IMR-90 (cell line): ENCODE measurements at regions not wholly inside any gene's neighbourhood (a gene's known extent, or its start where the extent isn't known, plus 50 kb on each side); places are given as distances from the start of the nearest gene placed in this dataset.

Experiments
- ATAC-seq: fragments of 200-7000 bp; cut with Tn5 transposase; 2 replicates; pipeline ENCODE4 v1.9.1; 2020; ENCODE audit warnings: low read depth, mild to moderate bottlenecking, moderate library complexity
- BruUV-seq: library from RNA; stranded (reverse); fragments of 400-500 nt; replicated peaks from 2 replicates; lab custom pipeline; 2021; lab: Mats Ljungman, UMichigan
- CTCF ChIA-PET: fragments of 300-600 bp; formaldehyde crosslinking; extraction: SDS; loops from one replicate; lab custom pipeline; 2021; ENCODE audit warnings: antibody characterized with exemption; lab: Yijun Ruan, JAX
- POLR2A ChIA-PET: fragments of 300-600 bp; sonication (Branson Sonifier 250); formaldehyde crosslinking; loops from one replicate; lab custom pipeline; 2022; ENCODE audit warnings: antibody characterized with exemption; ENCODE audit not compliant: unreplicated experiment; lab: Charles Lee
- DNase-seq: peaks from one replicate; pipeline ENCODE4 v3.0.0; 2013
- H2AFZ ChIP-seq: replicated peaks from 2 replicates; pipeline ENCODE3; 2013; ENCODE audit warnings: low read length, mild to moderate bottlenecking; ENCODE audit not compliant: poor library complexity
- H2AK5ac ChIP-seq: 2 replicates; pipeline ENCODE4 v1.6.1; 2013; ENCODE audit warnings: low read depth, low read length, inconsistent platforms
- H2AK9ac ChIP-seq: replicated peaks from 2 replicates; pipeline ENCODE3; 2013; ENCODE audit warnings: mild to moderate bottlenecking, low read depth, low read length, moderate library complexity; ENCODE audit not compliant: poor library complexity
- H2BK120ac ChIP-seq: 2 replicates; pipeline ENCODE4 v1.6.1; 2013; ENCODE audit warnings: low read depth, low read length, inconsistent platforms
- H2BK15ac ChIP-seq: 3 replicates; pipeline ENCODE4 v1.6.1; 2013; ENCODE audit warnings: low read depth, low read length, inconsistent platforms
- H2BK20ac ChIP-seq: 2 replicates; pipeline ENCODE4 v1.6.1; 2013; ENCODE audit warnings: low read depth, mild to moderate bottlenecking, inconsistent platforms, low read length, moderate library complexity
- H2BK5ac ChIP-seq: 2 replicates; pipeline ENCODE4 v1.6.1; 2013; ENCODE audit warnings: mild to moderate bottlenecking, low read depth, low read length, inconsistent platforms; ENCODE audit not compliant: poor library complexity, severe bottlenecking
- H3K14ac ChIP-seq: replicated peaks from 2 replicates; pipeline ENCODE4 v1.6.1; 2013; ENCODE audit warnings: low read depth, low read length, inconsistent platforms
- H3K18ac ChIP-seq: 2 replicates; pipeline ENCODE4 v1.6.1; 2013; ENCODE audit warnings: low read depth, low read length, control low read depth
- H3K23ac ChIP-seq: 2 replicates; pipeline ENCODE4 v1.6.1; 2013; ENCODE audit warnings: low read depth, low read length, inconsistent platforms
- H3K27ac ChIP-seq: 2 replicates; pipeline ENCODE4 v1.5.1; 2013; ENCODE audit warnings: mild to moderate bottlenecking, control low read depth, low read length; ENCODE audit not compliant: insufficient read depth
- H3K27me3 ChIP-seq: 2 replicates; pipeline ENCODE4 v1.6.1; 2013; ENCODE audit warnings: low read length; ENCODE audit not compliant: control insufficient read depth, insufficient read depth
- H3K36me3 ChIP-seq: 2 replicates; pipeline ENCODE4 v1.6.1; 2013; ENCODE audit warnings: low read length, mixed read lengths; ENCODE audit not compliant: control insufficient read depth, insufficient read depth
- H3K4ac ChIP-seq: 2 replicates; pipeline ENCODE4 v1.6.1; 2013; ENCODE audit warnings: low read depth, low read length, inconsistent platforms
- H3K4me1 ChIP-seq: 2 replicates; pipeline ENCODE4 v1.6.1; 2013; ENCODE audit warnings: low read length, mixed read lengths; ENCODE audit not compliant: control insufficient read depth, insufficient read depth
- H3K4me2 ChIP-seq: 2 replicates; pipeline ENCODE4 v1.6.1; 2013; ENCODE audit warnings: low read depth, mild to moderate bottlenecking, control low read depth, low read length, moderate library complexity
- H3K4me3 ChIP-seq: 2 replicates; pipeline ENCODE4 v1.5.1; 2013; ENCODE audit warnings: low read depth, mild to moderate bottlenecking, control low read depth, low read length, moderate library complexity; ENCODE audit not compliant: insufficient read depth
- H3K56ac ChIP-seq: 2 replicates; pipeline ENCODE4 v1.6.1; 2013; ENCODE audit warnings: low read length, inconsistent platforms; ENCODE audit not compliant: insufficient read depth; ENCODE audit errors: extremely low read depth
- H3K79me1 ChIP-seq, 2 experiments: 2 replicates each; pipeline ENCODE4 v1.6.1; 2013; ENCODE audit warnings: low read length in 2 of 2, inconsistent platforms in 1 of 2, low read depth in 1 of 2
- H3K9ac ChIP-seq: 2 replicates; pipeline ENCODE4 v1.6.1; 2013; ENCODE audit warnings: low read depth, low read length, control low read depth
- H3K9me1 ChIP-seq: 2 replicates; pipeline ENCODE4 v1.6.1; 2013; ENCODE audit warnings: low read length, inconsistent platforms; ENCODE audit not compliant: insufficient read depth
- H3K9me3 ChIP-seq: 2 replicates; pipeline ENCODE4 v1.6.1; 2013; ENCODE audit warnings: low read length; ENCODE audit not compliant: control insufficient read depth, insufficient read depth
- H4K20me1 ChIP-seq: 2 replicates; pipeline ENCODE4 v1.6.1; 2013; ENCODE audit warnings: low read length, inconsistent platforms; ENCODE audit not compliant: insufficient read depth
- H4K5ac ChIP-seq: 2 replicates; pipeline ENCODE4 v1.6.1; 2013; ENCODE audit warnings: mild to moderate bottlenecking, low read depth, low read length, control low read depth
- H4K8ac ChIP-seq, 2 experiments: 2 replicates each; pipeline ENCODE4 v1.6.1; 2013; ENCODE audit warnings: low read depth in 2 of 2, low read length in 2 of 2, control low read depth in 1 of 2, inconsistent platforms in 1 of 2
- H4K91ac ChIP-seq: 2 replicates; pipeline ENCODE4 v1.6.1; 2013; ENCODE audit warnings: low read depth, low read length, inconsistent platforms; ENCODE audit not compliant: insufficient read depth
- CEBPB ChIP-seq: IDR thresholded peaks from 2 replicates; pipeline ENCODE4 v1.6.1; 2012; ENCODE audit warnings: low read depth, low read length, improper control_type of control experiment
- CHD1 ChIP-seq: IDR thresholded peaks from 2 replicates; pipeline ENCODE4 v1.6.1; 2012; ENCODE audit warnings: low read depth, low read length, improper control_type of control experiment
- FOS ChIP-seq: fragments of 150-350 bp; IDR thresholded peaks from 2 replicates; pipeline ENCODE4 v1.6.1; 2016; ENCODE audit warnings: low read depth, low read length
- MAFK ChIP-seq: IDR thresholded peaks from 2 replicates; pipeline ENCODE4 v1.6.1; 2012; ENCODE audit warnings: low read depth, low read length, improper control_type of control experiment
- MAZ ChIP-seq: IDR thresholded peaks from 2 replicates; pipeline ENCODE4 v1.6.1; 2012; ENCODE audit warnings: low read depth, mild to moderate bottlenecking, low read length, improper control_type of control experiment, moderate library complexity, borderline replicate concordance
- MXI1 ChIP-seq: IDR thresholded peaks from 2 replicates; pipeline ENCODE4 v1.6.1; 2012; ENCODE audit warnings: low read depth, mild to moderate bottlenecking, low read length, moderate library complexity, borderline replicate concordance
- POLR2A ChIP-seq: IDR thresholded peaks from 2 replicates; pipeline ENCODE4 v1.6.1; 2012; ENCODE audit warnings: mild to moderate bottlenecking, low read depth, low read length
- RAD21 ChIP-seq: IDR thresholded peaks from 2 replicates; pipeline ENCODE4 v1.6.1; 2012; ENCODE audit warnings: low read length, improper control_type of control experiment
- RCOR1 ChIP-seq: IDR thresholded peaks from 2 replicates; pipeline ENCODE4 v1.6.1; 2012; ENCODE audit warnings: mild to moderate bottlenecking, low read length, improper control_type of control experiment; ENCODE audit not compliant: insufficient replicate concordance
- WGBS, 2 experiments: methylation state at CpG; one replicate each; pipeline versions ENCODE4 v1.1.5 to v1.1.7; 2013; ENCODE audit warnings: missing lambda C conversion rate in 2 of 2; ENCODE audit not compliant: insufficient read length in 1 of 2; ENCODE audit errors: extremely low coverage in 2 of 2; 5-methylcytosine and 5-hydroxymethylcytosine counted together
- dilution Hi-C: fragments of 300-500 bp; cut with HindIII; formaldehyde crosslinking; loops from one replicate; pipeline ENCODE4 v1.14.3; 2018; ENCODE audit warnings: low sequenced_read_pairs; ENCODE audit not compliant: unreplicated experiment
- in situ Hi-C: fragments of 300-500 bp; cut with MboI; formaldehyde crosslinking; loops from 3 replicates; pipeline ENCODE4 v1.14.3; 2019; ENCODE audit warnings: low sequenced_read_pairs, inconsistent platforms, mixed read lengths
- intact Hi-C: fragments of 100-400 bp; cut with micrococcal nuclease; formaldehyde crosslinking; loops from 2 replicates; pipeline ENCODE4 v1.10.0; 2022

DNA sequence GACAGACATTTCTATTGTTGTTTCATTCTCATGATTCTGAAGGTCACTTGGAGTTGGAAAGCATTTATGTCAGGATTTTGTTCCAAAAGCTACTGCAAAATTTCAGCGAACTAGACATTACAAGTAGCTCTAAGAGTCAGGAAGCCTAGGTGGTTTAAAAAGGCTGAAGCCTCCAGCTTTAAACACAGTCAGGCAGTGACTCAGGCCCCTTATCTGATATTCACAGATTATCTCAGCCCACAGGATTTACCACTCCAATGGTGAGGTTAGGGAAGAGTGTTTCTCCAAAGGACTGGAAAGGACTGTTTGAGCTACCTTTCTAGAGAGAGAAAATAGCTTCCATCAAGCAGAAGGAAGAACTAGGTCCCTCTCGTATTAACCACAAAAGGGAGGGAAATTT, 624.4 kb upstream of the C16orf82 start:
- POLR2A ChIA-PET: no interaction called here
- dilution Hi-C loops (no loop called here), in situ Hi-C loops (no loop called here), intact Hi-C loops (no loop called here)
- no peak overlapping the region for H3K18ac ChIP-seq
- H3K4me1 ChIP-seq: no peaks in the 10 kb centered on the region
- H2AFZ ChIP-seq: no peak overlapping the region
- ATAC-seq: no peak
- TF ChIP-seq RAD21 (no peak), MAFK (no peak), CHD1 (no peak), POLR2A (no peak), MXI1 (no peak), RCOR1 (no peak), FOS (no peak), MAZ (no peak), CEBPB (no peak)
- H3K4ac ChIP-seq: no peak overlapping the region
- H4K5ac ChIP-seq: no peak overlapping the region
- no peak overlapping the region for H4K8ac ChIP-seq
- no peak overlapping the region for H2AK5ac ChIP-seq
- H3K23ac ChIP-seq: no peak overlapping the region
- H3K36me3 ChIP-seq: no peaks in the 10 kb centered on the region
- no peak for DNase-seq
- no peak overlapping the region for H3K27ac ChIP-seq
- no peak overlapping the region for H2BK20ac ChIP-seq
- H2BK5ac ChIP-seq: no peak overlapping the region
- no peak overlapping the region for H3K4me3 ChIP-seq
- no peak overlapping the region for H2BK120ac ChIP-seq
- no peak overlapping the region for H3K9ac ChIP-seq
- H4K20me1 ChIP-seq: no peaks in the 10 kb centered on the region
- H3K14ac ChIP-seq: no peak overlapping the region
- no peaks in the 10 kb centered on the region for H3K27me3 ChIP-seq
- no peak overlapping the region for H3K56ac ChIP-seq
- H3K9me3 ChIP-seq: peaks cover 10% of the 10 kb centered on the region
- CTCF ChIA-PET: no interaction called here
- H4K91ac ChIP-seq: no peak overlapping the region
- WGBS, 2 experiments: no CpG with 5 or more reads among the region's 2 CpGs
- no peak overlapping the region for H3K4me2 ChIP-seq
- H3K9me1 ChIP-seq: no peaks in the 10 kb centered on the region
- no peak overlapping the region for H2BK15ac ChIP-seq
- no TSS peak for BruUV-seq
- no peak overlapping the region for H2AK9ac ChIP-seq
- H3K79me1 ChIP-seq: no peaks in the 10 kb centered on the region
